H1 (cell line): ENCODE measurements at regions not wholly inside any gene's neighbourhood (a gene's known extent, or its start where the extent isn't known, plus 50 kb on each side); places are given as distances from the start of the nearest gene placed in this dataset.

Experiments used
- CTCF ChIA-PET: fragments of 300-600 bp; sonication (Branson Sonifier 250); formaldehyde crosslinking; loops from one replicate; lab custom pipeline; 2021; ENCODE audit not compliant: partially characterized antibody; lab: Charles Lee
- POLR2A ChIA-PET: fragments of 300-600 bp; sonication (Branson Sonifier 250); formaldehyde crosslinking; loops from one replicate; lab custom pipeline; 2021; ENCODE audit warnings: inconsistent platforms; ENCODE audit not compliant: partially characterized antibody; lab: Charles Lee
- DNase-seq, 2 experiments: peaks; one replicate each; pipeline versions ENCODE4 v3.0.0 to v3.0.0-alpha.2; 2010 to 2022; ENCODE audit warnings: low spot score in 2 of 2, low read depth in 1 of 2, mixed read lengths in 1 of 2
- FAIRE-seq: peaks from 2 replicates; lab custom pipeline; 2011; peaks lifted over from hg19 to GRCh38; lab: Jason Lieb, UNC
- H2AFZ ChIP-seq: 2 replicates; pipeline ENCODE4 v1.8.1; 2012; ENCODE audit warnings: low read length, inconsistent platforms
- H2AK5ac ChIP-seq: 2 replicates; pipeline ENCODE4 v1.6.1; 2013; ENCODE audit warnings: low read depth, low read length
- H2BK120ac ChIP-seq: replicated peaks from 2 replicates; pipeline ENCODE3; 2013; ENCODE audit warnings: low read depth, low read length, inconsistent platforms
- H2BK12ac ChIP-seq: 2 replicates; pipeline ENCODE4 v1.6.1; 2013; ENCODE audit warnings: low read depth, low read length
- H2BK15ac ChIP-seq: 2 replicates; pipeline ENCODE4 v1.6.1; 2013; ENCODE audit warnings: low read length
- H2BK20ac ChIP-seq: 2 replicates; pipeline ENCODE4 v1.6.1; 2013; ENCODE audit warnings: low read length
- H2BK5ac ChIP-seq: 2 replicates; pipeline ENCODE4 v1.6.1; 2013; ENCODE audit warnings: low read depth, low read length
- H3K14ac ChIP-seq: 2 replicates; pipeline ENCODE4 v1.6.1; 2013; ENCODE audit warnings: inconsistent platforms; ENCODE audit not compliant: insufficient read length
- H3K18ac ChIP-seq: 2 replicates; pipeline ENCODE4 v1.6.1; 2013; ENCODE audit warnings: low read length; ENCODE audit errors: extremely low read depth
- H3K23ac ChIP-seq: 2 replicates; pipeline ENCODE4 v1.6.1; 2013; ENCODE audit warnings: inconsistent platforms; ENCODE audit not compliant: insufficient read length
- H3K23me2 ChIP-seq: 2 replicates; pipeline ENCODE4 v1.6.1; 2013; ENCODE audit warnings: low read depth, low read length
- H3K27ac ChIP-seq: 2 replicates; pipeline ENCODE4 v1.6.1; 2011; ENCODE audit warnings: low read depth, low read length, inconsistent platforms
- H3K27me3 ChIP-seq, 4 experiments: replicated peaks in 1 of 4; 1 replicate in 1 of 4; 2 replicates in 3 of 4; pipeline versions ENCODE4 v1.6.1 to v1.8.1; 2011 to 2013; ENCODE audit warnings: low read length in 3 of 4, mild to moderate bottlenecking in 3 of 4, inconsistent platforms in 2 of 4, mixed read lengths in 2 of 4, moderate library complexity in 1 of 4; ENCODE audit not compliant: control insufficient read depth in 3 of 4, insufficient read depth in 3 of 4; ENCODE audit errors: extremely low read depth in 1 of 4
- H3K36me3 ChIP-seq, 4 experiments: 2 replicates each; pipeline versions ENCODE4 v1.6.1 to v1.8.1; 2011 to 2013; ENCODE audit warnings: mild to moderate bottlenecking in 4 of 4, low read length in 3 of 4, moderate library complexity in 2 of 4, control low read depth in 1 of 4, inconsistent platforms in 1 of 4; ENCODE audit not compliant: insufficient read depth in 4 of 4, control insufficient read depth in 2 of 4
- H3K4ac ChIP-seq: replicated peaks from 2 replicates; pipeline ENCODE3; 2013; ENCODE audit warnings: low read length, low read depth, mixed read lengths, inconsistent platforms; ENCODE audit not compliant: insufficient read length
- H3K4me1 ChIP-seq, 4 experiments: replicated peaks in 1 of 4; 1 replicate in 1 of 4; 2 replicates in 3 of 4; pipeline versions ENCODE4 v1.6.1 to v1.8.1; 2011 to 2013; ENCODE audit warnings: low read length in 3 of 4, inconsistent platforms in 2 of 4, mixed read lengths in 1 of 4; ENCODE audit not compliant: insufficient read depth in 4 of 4, control insufficient read depth in 3 of 4
- H3K4me2 ChIP-seq, 2 experiments: 2 replicates each; pipeline versions ENCODE4 v1.6.1 to v1.8.1; 2011 to 2013; ENCODE audit warnings: low read depth in 2 of 2, low read length in 2 of 2, control low read depth in 1 of 2, inconsistent platforms in 1 of 2, mild to moderate bottlenecking in 1 of 2; ENCODE audit not compliant: insufficient read depth in 1 of 2
- H3K4me3 ChIP-seq, 4 experiments: fragments of 200-600, 300-600 bp in 1 of 4; sonication (generic), shearing (Covaris generic), sonication (Bioruptor Twin) in 1 of 4; 2 replicates each; pipeline versions ENCODE4 v1.5.1 to v1.8.1; 2011 to 2016; ENCODE audit warnings: low read length in 4 of 4, low read depth in 3 of 4, control low read depth in 2 of 4, inconsistent platforms in 2 of 4, mild to moderate bottlenecking in 2 of 4, mixed read lengths in 1 of 4, moderate library complexity in 1 of 4; ENCODE audit not compliant: insufficient read depth in 2 of 4; ENCODE audit errors: extremely low read depth in 1 of 4
- H3K56ac ChIP-seq: replicated peaks from 2 replicates; pipeline ENCODE3; 2013; ENCODE audit warnings: low read depth, mild to moderate bottlenecking, mixed read lengths, low read length, inconsistent platforms; ENCODE audit not compliant: insufficient read length
- H3K79me1 ChIP-seq: 2 replicates; pipeline ENCODE4 v1.6.1; 2013; ENCODE audit warnings: low read depth, low read length, control low read depth
- H3K79me2 ChIP-seq, 2 experiments: 2 replicates each; pipeline versions ENCODE4 v1.6.1 to v1.8.1; 2012 to 2013; ENCODE audit warnings: low read length in 2 of 2, mild to moderate bottlenecking in 2 of 2, inconsistent platforms in 1 of 2; ENCODE audit not compliant: insufficient read depth in 2 of 2, control insufficient read depth in 1 of 2
- H3K9ac ChIP-seq, 4 experiments: replicated peaks in 1 of 4; 1 replicate in 1 of 4; 2 replicates in 3 of 4; pipeline versions ENCODE4 v1.6.1 to v1.8.1; 2011 to 2013; ENCODE audit warnings: low read depth in 3 of 4, low read length in 3 of 4, control low read depth in 2 of 4, mild to moderate bottlenecking in 2 of 4, moderate library complexity in 2 of 4, inconsistent platforms in 1 of 4; ENCODE audit errors: extremely low read depth in 1 of 4
- H3K9me3 ChIP-seq, 2 experiments: 2 replicates each; pipeline versions ENCODE4 v1.6.1 to v1.8.1; 2012 to 2013; ENCODE audit warnings: mild to moderate bottlenecking in 2 of 2, moderate library complexity in 2 of 2, control low read depth in 1 of 2, inconsistent platforms in 1 of 2, low read depth in 1 of 2, low read length in 1 of 2, mixed read lengths in 1 of 2; ENCODE audit not compliant: insufficient read depth in 2 of 2
- H4K20me1 ChIP-seq, 2 experiments: replicated peaks in 1 of 2; 2 replicates each; pipeline versions ENCODE3 to v1.8.1; 2011 to 2013; ENCODE audit warnings: inconsistent platforms in 2 of 2, low read length in 2 of 2, mild to moderate bottlenecking in 1 of 2; ENCODE audit not compliant: insufficient read depth in 2 of 2, control insufficient read depth in 1 of 2
- H4K5ac ChIP-seq: 2 replicates; pipeline ENCODE4 v1.6.1; 2013; ENCODE audit warnings: low read length, low read depth, mixed read lengths, inconsistent platforms; ENCODE audit not compliant: insufficient read length
- H4K8ac ChIP-seq: 2 replicates; pipeline ENCODE4 v1.8.0; 2013; ENCODE audit warnings: mild to moderate bottlenecking, moderate library complexity, low read length, inconsistent platforms; ENCODE audit not compliant: insufficient read depth; ENCODE audit errors: extremely low read depth
- H4K91ac ChIP-seq: replicated peaks from 2 replicates; pipeline ENCODE3; 2013; ENCODE audit warnings: low read length, mixed read lengths, inconsistent platforms; ENCODE audit not compliant: insufficient read length
- ASH2L ChIP-seq: fragments of 200-600, 300-600 bp; sonication (generic); IDR thresholded peaks from one replicate; pipeline ENCODE4 v1.7.1; 2017; ENCODE audit warnings: low read length
- ATF3 ChIP-seq: IDR thresholded peaks from 2 replicates; pipeline ENCODE4 v1.6.1; 2011; ENCODE audit warnings: low read depth, mild to moderate bottlenecking, low read length; ENCODE audit not compliant: insufficient read depth
- CBX8 ChIP-seq: fragments of 300-800, 300-1000 bp; sonication (generic); IDR thresholded peaks from 2 replicates; pipeline ENCODE4 v1.7.1; 2016; ENCODE audit warnings: low read depth, low read length, borderline replicate concordance
- EGR1 ChIP-seq: IDR thresholded peaks from 2 replicates; pipeline ENCODE4 v1.6.1; 2011; ENCODE audit warnings: low read depth, low read length, borderline replicate concordance
- NANOG ChIP-seq: IDR thresholded peaks from 2 replicates; pipeline ENCODE4 v1.6.1; 2011; ENCODE audit warnings: low read length, low read depth, mild to moderate bottlenecking, inconsistent platforms; ENCODE audit not compliant: insufficient read depth, poor library complexity, severe bottlenecking
- NRF1 ChIP-seq: IDR thresholded peaks from 2 replicates; pipeline ENCODE4 v1.6.1; 2011; ENCODE audit warnings: mild to moderate bottlenecking, low read depth, low read length, improper control_type of control experiment
- RNF2 ChIP-seq: fragments of 200-900, 300-1000 bp; sonication (generic); IDR thresholded peaks from 2 replicates; pipeline ENCODE4 v1.7.1; 2016; ENCODE audit warnings: borderline replicate concordance, low read depth, mild to moderate bottlenecking, antibody characterized with exemption, low read length; ENCODE audit not compliant: poor library complexity, severe bottlenecking; ENCODE audit errors: missing control alignments
- SIX5 ChIP-seq: IDR thresholded peaks from 2 replicates; pipeline ENCODE4 v1.6.1; 2011; ENCODE audit warnings: mild to moderate bottlenecking, low read depth, low read length
- SP2 ChIP-seq: IDR thresholded peaks from 2 replicates; pipeline ENCODE4 v1.6.1; 2012; ENCODE audit warnings: mild to moderate bottlenecking, low read length, inconsistent platforms
- TAF1 ChIP-seq: IDR thresholded peaks from 2 replicates; pipeline ENCODE4 v1.6.1; 2011; ENCODE audit warnings: mild to moderate bottlenecking, low read depth, low read length
- TEAD4 ChIP-seq: IDR thresholded peaks from 2 replicates; pipeline ENCODE4 v1.6.1; 2012; ENCODE audit warnings: low read depth, low read length, inconsistent platforms, mixed read lengths
- WGBS, 2 experiments: shearing (Covaris generic) in 1 of 2; methylation state at CpG; one replicate each; pipeline versions ENCODE4 v1.1.6 to v1.1.7; 2013 to 2015; ENCODE audit warnings: low lambda C conversion rate in 2 of 2, mixed read lengths in 2 of 2, inconsistent platforms in 1 of 2, low coverage in 1 of 2, missing lambda C conversion rate in 1 of 2; ENCODE audit not compliant: insufficient replicate concordance in 2 of 2, insufficient coverage in 1 of 2, insufficient read length in 1 of 2; ENCODE audit errors: extremely low coverage in 1 of 2, missing lambda C conversion rate in 1 of 2; 5-methylcytosine and 5-hydroxymethylcytosine counted together

- no peak overlapping the region for H2BK12ac ChIP-seq
- ChIA-PET CTCF (interaction anchor here (0.6 kb wide), 1 partner anchor 66 kb away, joined by 3 read pairs; no protein-coding TSS in a partner anchor), POLR2A (no interaction called here)
- no peak overlapping the region for H2BK120ac ChIP-seq
- no peak overlapping the region for H4K8ac ChIP-seq
- 89% methylated on average over 4 of the region's 4 CpGs; no CpG with 5 or more reads in 1 of the 2 experiments for WGBS, 2 experiments
- H3K4me1 ChIP-seq: no peaks in the 10 kb centered on the region
- H2AFZ ChIP-seq: no peak overlapping the region
- no peaks in the 10 kb centered on the region for H3K79me1 ChIP-seq
- no peaks in the 10 kb centered on the region for H3K79me2 ChIP-seq
- H2AK5ac ChIP-seq: no peak overlapping the region
- DNase-seq: no peak
- H3K23ac ChIP-seq: no peak overlapping the region
- H3K27ac ChIP-seq: no peak overlapping the region
- H2BK5ac ChIP-seq: no peak overlapping the region
- H4K20me1 ChIP-seq: no peaks in the 10 kb centered on the region
- no peak overlapping the region for H3K14ac ChIP-seq
- no peak overlapping the region for H3K18ac ChIP-seq
- H3K9me3 ChIP-seq: no peaks in the 10 kb centered on the region
- FAIRE-seq: no peak
- no peak overlapping the region for H3K4ac ChIP-seq
- H3K56ac ChIP-seq: no peak overlapping the region
- H2BK20ac ChIP-seq: no peak overlapping the region
- H3K9ac ChIP-seq: no peak overlapping the region
- H3K4me3 ChIP-seq: no peak overlapping the region
- no peak overlapping the region for H2BK15ac ChIP-seq
- H3K27me3 ChIP-seq: no peaks in the 10 kb centered on the region
- no peaks in the 10 kb centered on the region for H3K36me3 ChIP-seq
- H3K4me2 ChIP-seq: no peak overlapping the region
- no peak overlapping the region for H4K5ac ChIP-seq
- no peaks in the 10 kb centered on the region for H3K23me2 ChIP-seq
- TF ChIP-seq EGR1 (no peak), CBX8 (no peak), SP2 (no peak), TEAD4 (no peak), ASH2L (no peak), TAF1 (no peak), NANOG (no peak), NRF1 (no peak), SIX5 (no peak), ATF3 (no peak), RNF2 (no peak)
- H4K91ac ChIP-seq: no peak overlapping the region
Measured at GRCh38 chr10:8688881-8689280, 634.4 kb downstream of the GATA3 start.
